MM.1S (cell line): ENCODE measurements at regions not wholly inside any gene's neighbourhood (a gene's known extent, or its start where the extent isn't known, plus 50 kb on each side); places are given as distances from the start of the nearest gene placed in this dataset.
"Not testable (repeated sequence)": the region's sequence is repeated elsewhere in the genome, so short reads cannot be mapped to it uniquely, and the experiment has no call there.

Experiments used
- DNase-seq: peaks from one replicate; pipeline ENCODE4 v3.0.0-alpha.2; 2015
- H2AFZ ChIP-seq: fragments of 300-600 bp; sonication (generic); 2 replicates; pipeline ENCODE4 v1.6.0; 2016; ENCODE audit warnings: antibody characterized with exemption, low read length
- H3F3A ChIP-seq: fragments of 300-600 bp; sonication (generic); 2 replicates; pipeline ENCODE4 v1.6.1; 2016; ENCODE audit warnings: mild to moderate bottlenecking, antibody characterized with exemption, low read length, moderate library complexity, mixed read lengths; ENCODE audit not compliant: insufficient read depth
- H3K27ac ChIP-seq: fragments of 300-600 bp; sonication (generic); 2 replicates; pipeline ENCODE4 v1.5.1; 2016; ENCODE audit warnings: mild to moderate bottlenecking, low read length
- H3K27me3 ChIP-seq: fragments of 300-600 bp; sonication (generic); replicated peaks from 2 replicates; pipeline ENCODE4 v1.6.0; 2016; ENCODE audit warnings: low read length; ENCODE audit not compliant: insufficient read depth
- H3K36me3 ChIP-seq: fragments of 300-600 bp; sonication (generic); replicated peaks from 2 replicates; pipeline ENCODE4 v1.6.1; 2016; ENCODE audit warnings: mild to moderate bottlenecking, low read length, mixed read lengths; ENCODE audit not compliant: insufficient read depth
- H3K4me1 ChIP-seq: fragments of 300-600 bp; sonication (generic); 2 replicates; pipeline ENCODE4 v1.6.1; 2016; ENCODE audit warnings: low read length, mixed read lengths
- H3K4me2 ChIP-seq: fragments of 300-600 bp; sonication (generic); 2 replicates; pipeline ENCODE4 v1.6.0; 2016; ENCODE audit warnings: low read depth, low read length
- H3K4me3 ChIP-seq: fragments of 300-600 bp; sonication (generic); 2 replicates; pipeline ENCODE4 v1.5.1; 2016; ENCODE audit warnings: low read length, mixed read lengths
- H3K79me2 ChIP-seq: fragments of 300-600 bp; sonication (generic); 2 replicates; pipeline ENCODE4 v1.6.1; 2016; ENCODE audit warnings: mixed run types, low read length, mixed read lengths
- H3K9ac ChIP-seq: fragments of 300-600 bp; sonication (generic); 2 replicates; pipeline ENCODE4 v1.6.1; 2016; ENCODE audit warnings: low read length, mixed read lengths
- H3K9me2 ChIP-seq: fragments of 300-600 bp; sonication (generic); replicated peaks from 2 replicates; pipeline ENCODE4 v1.6.1; 2016; ENCODE audit warnings: mild to moderate bottlenecking, low read length, mixed read lengths; ENCODE audit not compliant: insufficient read depth
- H3K9me3 ChIP-seq: fragments of 300-600 bp; sonication (generic); replicated peaks from 2 replicates; pipeline ENCODE4 v1.6.1; 2016; ENCODE audit warnings: mild to moderate bottlenecking, low read length, mixed read lengths; ENCODE audit not compliant: insufficient read depth
- H4K20me1 ChIP-seq: fragments of 300-600 bp; sonication (generic); 2 replicates; pipeline ENCODE4 v1.6.1; 2016; ENCODE audit warnings: mild to moderate bottlenecking, low read length, moderate library complexity, mixed read lengths; ENCODE audit not compliant: insufficient read depth
- EZH2 ChIP-seq: fragments of 300-600 bp; sonication (generic); optimal IDR thresholded peaks from 2 replicates; pipeline ENCODE3; 2017; ENCODE audit warnings: low read depth, mild to moderate bottlenecking, antibody characterized with exemption, low read length, mixed read lengths
- EZH2phosphoT487 ChIP-seq: fragments of 300-600 bp; sonication (generic); IDR thresholded peaks from 2 replicates; pipeline ENCODE4 v1.6.1; 2018; ENCODE audit warnings: antibody characterized with exemption, low read length
- TF ChIP-seq, protein P1 (sequence below): fragments of 300-600 bp; sonication (generic); IDR thresholded peaks from 2 replicates; pipeline ENCODE4 v1.5.1; 2016; ENCODE audit warnings: antibody characterized with exemption, low read length, mixed read lengths

DNA sequence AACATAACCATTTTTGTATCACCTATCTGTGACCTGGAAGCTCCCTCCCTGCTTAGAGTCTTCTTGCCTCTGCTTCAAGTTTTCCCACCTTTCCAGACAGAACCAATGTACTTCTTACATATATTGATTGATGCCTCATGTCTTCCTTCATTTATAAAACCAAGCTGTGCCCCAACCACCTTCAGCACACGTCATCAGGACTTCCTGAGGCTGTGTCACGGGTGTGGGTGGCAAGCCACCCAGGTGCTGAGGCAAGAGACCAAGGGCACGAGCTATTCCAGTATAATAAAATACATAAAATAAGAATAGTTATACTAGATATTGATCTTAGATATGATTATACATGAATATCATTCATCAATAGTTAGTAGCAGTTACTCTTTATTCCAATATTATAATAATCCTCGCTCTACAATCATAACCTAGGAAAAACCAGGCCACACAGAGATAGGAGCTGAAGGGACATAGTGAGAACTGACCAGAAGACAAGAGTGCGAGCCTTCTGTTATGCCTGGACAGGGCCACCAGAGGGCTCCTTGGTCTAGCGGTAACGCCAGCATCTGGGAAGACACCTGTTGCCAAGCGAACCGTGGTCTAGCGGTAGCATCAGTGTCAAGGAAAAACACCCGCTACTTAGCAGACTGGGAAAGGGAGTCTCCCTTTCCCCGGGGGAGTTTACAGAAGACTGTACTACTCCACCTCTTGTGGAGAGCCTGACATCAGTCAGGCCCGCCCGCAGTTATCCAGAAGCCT lies 180.2 kb upstream of the ERCC4 start:
- DNase-seq, H3K9me2 ChIP-seq, H3K4me1 ChIP-seq, H3K36me3 ChIP-seq, H3K27me3 ChIP-seq, H4K20me1 ChIP-seq, H3K27ac ChIP-seq, H3K4me3 ChIP-seq, H3K79me2 ChIP-seq, H3F3A ChIP-seq, H2AFZ ChIP-seq, H3K9me3 ChIP-seq, H3K9ac ChIP-seq, H3K4me2 ChIP-seq: not testable (repeated sequence)
- TF ChIP-seq, protein P1, sequence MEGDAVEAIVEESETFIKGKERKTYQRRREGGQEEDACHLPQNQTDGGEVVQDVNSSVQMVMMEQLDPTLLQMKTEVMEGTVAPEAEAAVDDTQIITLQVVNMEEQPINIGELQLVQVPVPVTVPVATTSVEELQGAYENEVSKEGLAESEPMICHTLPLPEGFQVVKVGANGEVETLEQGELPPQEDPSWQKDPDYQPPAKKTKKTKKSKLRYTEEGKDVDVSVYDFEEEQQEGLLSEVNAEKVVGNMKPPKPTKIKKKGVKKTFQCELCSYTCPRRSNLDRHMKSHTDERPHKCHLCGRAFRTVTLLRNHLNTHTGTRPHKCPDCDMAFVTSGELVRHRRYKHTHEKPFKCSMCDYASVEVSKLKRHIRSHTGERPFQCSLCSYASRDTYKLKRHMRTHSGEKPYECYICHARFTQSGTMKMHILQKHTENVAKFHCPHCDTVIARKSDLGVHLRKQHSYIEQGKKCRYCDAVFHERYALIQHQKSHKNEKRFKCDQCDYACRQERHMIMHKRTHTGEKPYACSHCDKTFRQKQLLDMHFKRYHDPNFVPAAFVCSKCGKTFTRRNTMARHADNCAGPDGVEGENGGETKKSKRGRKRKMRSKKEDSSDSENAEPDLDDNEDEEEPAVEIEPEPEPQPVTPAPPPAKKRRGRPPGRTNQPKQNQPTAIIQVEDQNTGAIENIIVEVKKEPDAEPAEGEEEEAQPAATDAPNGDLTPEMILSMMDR, result peak; percentile 31

DNA sequence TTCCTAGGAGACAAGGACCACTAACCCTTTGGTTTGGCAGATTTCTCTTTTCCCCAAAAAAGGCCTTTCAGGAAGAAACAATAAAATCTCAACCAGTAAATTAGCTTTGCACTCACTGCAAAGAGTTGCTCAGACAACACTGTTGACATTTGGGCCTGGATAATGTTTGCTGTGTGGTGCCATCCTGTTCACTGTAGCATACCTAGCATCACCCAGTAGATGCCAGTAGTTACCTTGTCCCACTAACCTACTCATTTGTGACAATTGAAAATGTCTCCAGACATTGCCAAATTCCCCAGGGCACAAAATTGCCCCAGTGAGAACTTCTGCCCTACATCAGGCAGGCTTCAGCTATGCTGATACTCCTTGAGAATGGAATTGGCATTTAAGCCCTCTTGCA lies 177.0 kb upstream of the ERCC4 start:
- Histone ChIP-seq H3K79me2 (no peaks in the 10 kb centered on the region), H3K4me1 (no peaks in the 10 kb centered on the region), H2AFZ (no peak overlapping the region), H4K20me1 (no peaks in the 10 kb centered on the region), H3K9me3 (no peaks in the 10 kb centered on the region), H3K4me2 (no peak overlapping the region), H3F3A (no peaks in the 10 kb centered on the region), H3K36me3 (no peaks in the 10 kb centered on the region), H3K4me3 (no peak overlapping the region), H3K27ac (no peak overlapping the region), H3K27me3 (no peaks in the 10 kb centered on the region), H3K9ac (no peak overlapping the region), H3K9me2 (no peaks in the 10 kb centered on the region)
- no peak for TF ChIP-seq EZH2phosphoT487
- TF ChIP-seq EZH2, result no peak
- TF ChIP-seq, protein P1, result no peak
- DNase-seq, result no peak

DNA sequence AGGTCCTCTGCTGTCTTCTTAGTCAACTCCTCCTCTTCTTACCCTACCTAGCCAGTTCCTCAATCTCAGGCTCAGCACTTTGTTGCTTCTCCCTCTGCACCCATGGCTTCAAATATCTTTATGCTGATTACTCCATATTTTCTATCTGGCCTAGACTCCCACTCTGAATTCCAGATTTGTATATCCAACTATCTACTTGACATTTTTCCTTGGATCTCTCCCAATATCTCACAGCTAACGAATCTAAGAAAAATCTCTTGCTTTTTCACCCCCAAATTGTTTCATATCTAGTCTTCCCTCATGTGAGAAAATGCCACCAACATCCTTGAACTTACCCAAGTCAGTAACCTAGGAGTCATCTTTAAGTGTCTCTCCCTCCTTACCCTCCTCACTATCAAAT lies 176.4 kb upstream of the ERCC4 start:
- H3K27me3 ChIP-seq, result no peaks in the 10 kb centered on the region
- no peaks in the 10 kb centered on the region for H3K4me1 ChIP-seq
- no peaks in the 10 kb centered on the region for H3K36me3 ChIP-seq
- no peak for DNase-seq
- no peaks in the 10 kb centered on the region for H3K9me3 ChIP-seq
- no peak overlapping the region for H3K27ac ChIP-seq
- H3K4me2 ChIP-seq, result no peak overlapping the region
- H4K20me1 ChIP-seq, result no peaks in the 10 kb centered on the region
- H3K9ac ChIP-seq, result no peak overlapping the region
- H3F3A ChIP-seq, result no peaks in the 10 kb centered on the region
- H3K4me3 ChIP-seq, result no peak overlapping the region
- no peak overlapping the region for H2AFZ ChIP-seq
- H3K79me2 ChIP-seq, result no peaks in the 10 kb centered on the region
- TF ChIP-seq EZH2 (no peak), EZH2phosphoT487 (no peak)
- TF ChIP-seq, protein P1, result no peak
- H3K9me2 ChIP-seq, result no peaks in the 10 kb centered on the region
